HEK293 (cell line): ENCODE measurements at regions not wholly inside any gene's neighbourhood (a gene's known extent, or its start where the extent isn't known, plus 50 kb on each side); places are given as distances from the start of the nearest gene placed in this dataset.

ENCODE experiments used
- KLF9 ChIP-seq: fragments of 450-650 bp; formaldehyde crosslinking; IDR thresholded peaks from 2 replicates; pipeline ENCODE4 v1.5.1; 2016; ENCODE audit warnings: missing biosample characterization, missing genetic modification characterization, low read depth
- REPIN1 ChIP-seq: fragments of 450-650 bp; formaldehyde crosslinking; IDR thresholded peaks from 2 replicates; pipeline ENCODE4 v1.5.1; 2017; ENCODE audit warnings: missing biosample characterization, missing genetic modification characterization, low read depth
- ZBTB1 ChIP-seq: fragments of 450-650 bp; formaldehyde crosslinking; IDR thresholded peaks from 2 replicates; pipeline ENCODE4 v1.5.1; 2016; ENCODE audit warnings: missing biosample characterization, missing genetic modification characterization
- ZFP37 ChIP-seq: fragments of 450-650 bp; formaldehyde crosslinking; IDR thresholded peaks from 2 replicates; pipeline ENCODE4 v1.5.1; 2016; ENCODE audit warnings: missing biosample characterization, missing genetic modification characterization
- ZNF121 ChIP-seq: fragments of 450-650 bp; formaldehyde crosslinking; IDR thresholded peaks from 2 replicates; pipeline ENCODE4 v1.5.1; 2016; ENCODE audit warnings: missing biosample characterization, missing genetic modification characterization
- ZNF23 ChIP-seq: fragments of 450-650 bp; formaldehyde crosslinking; IDR thresholded peaks from 2 replicates; pipeline ENCODE4 v1.5.1; 2016; ENCODE audit warnings: missing biosample characterization, missing genetic modification characterization, borderline replicate concordance
- ZNF24 ChIP-seq: fragments of 450-650 bp; formaldehyde crosslinking; IDR thresholded peaks from 2 replicates; pipeline ENCODE4 v1.5.1; 2016; ENCODE audit warnings: missing biosample characterization, missing genetic modification characterization
- ZNF416 ChIP-seq: fragments of 450-650 bp; formaldehyde crosslinking; IDR thresholded peaks from 2 replicates; pipeline ENCODE4 v1.5.1; 2016; ENCODE audit warnings: missing biosample characterization, missing genetic modification characterization
- ZNF610 ChIP-seq: fragments of 450-650 bp; formaldehyde crosslinking; IDR thresholded peaks from 2 replicates; pipeline ENCODE4 v1.5.1; 2016; ENCODE audit warnings: missing biosample characterization, missing genetic modification characterization, borderline replicate concordance
- ZNF777 ChIP-seq: fragments of 450-650 bp; formaldehyde crosslinking; IDR thresholded peaks from 2 replicates; pipeline ENCODE4 v1.5.1; 2017; ENCODE audit warnings: missing biosample characterization, missing genetic modification characterization, borderline replicate concordance
- TF ChIP-seq, protein P1 (sequence below): fragments of 450-650 bp; formaldehyde crosslinking; IDR thresholded peaks from 2 replicates; pipeline ENCODE4 v1.5.1; 2016; ENCODE audit warnings: missing biosample characterization, missing genetic modification characterization
- TF ChIP-seq, protein P2 (sequence below): fragments of 450-650 bp; formaldehyde crosslinking; IDR thresholded peaks from 2 replicates; pipeline ENCODE4 v1.5.1; 2016; ENCODE audit warnings: missing biosample characterization, missing genetic modification characterization
- TF ChIP-seq, protein P3 (sequence below): fragments of 450-650 bp; formaldehyde crosslinking; IDR thresholded peaks from 2 replicates; pipeline ENCODE4 v1.5.1; 2016; ENCODE audit warnings: missing biosample characterization, missing genetic modification characterization
- TF ChIP-seq, protein P4 (sequence below): fragments of 450-650 bp; formaldehyde crosslinking; IDR thresholded peaks from 2 replicates; pipeline ENCODE4 v1.5.1; 2016; ENCODE audit warnings: missing biosample characterization, missing genetic modification characterization, low read depth

DNA sequence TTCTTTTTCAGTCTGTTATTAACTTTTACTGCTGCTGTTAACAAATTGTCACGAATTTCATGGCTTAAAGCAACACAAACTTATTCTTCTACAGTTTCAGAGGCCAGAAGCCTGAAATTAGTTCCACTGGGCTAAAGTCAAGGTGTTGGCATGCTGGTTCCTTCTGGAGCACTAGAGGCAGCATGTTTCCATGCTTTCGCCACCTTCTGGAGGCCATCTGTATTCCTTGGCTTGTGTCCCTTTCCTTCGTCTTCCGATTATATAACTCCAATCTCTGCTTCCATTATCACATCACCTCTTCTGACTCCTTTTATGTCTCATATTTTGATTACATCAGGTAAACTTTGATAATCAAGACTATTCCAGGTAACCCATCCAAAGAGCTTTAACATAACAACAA lies 1742.1 kb downstream of the BRINP3 start:
- TF ChIP-seq, protein P1, sequence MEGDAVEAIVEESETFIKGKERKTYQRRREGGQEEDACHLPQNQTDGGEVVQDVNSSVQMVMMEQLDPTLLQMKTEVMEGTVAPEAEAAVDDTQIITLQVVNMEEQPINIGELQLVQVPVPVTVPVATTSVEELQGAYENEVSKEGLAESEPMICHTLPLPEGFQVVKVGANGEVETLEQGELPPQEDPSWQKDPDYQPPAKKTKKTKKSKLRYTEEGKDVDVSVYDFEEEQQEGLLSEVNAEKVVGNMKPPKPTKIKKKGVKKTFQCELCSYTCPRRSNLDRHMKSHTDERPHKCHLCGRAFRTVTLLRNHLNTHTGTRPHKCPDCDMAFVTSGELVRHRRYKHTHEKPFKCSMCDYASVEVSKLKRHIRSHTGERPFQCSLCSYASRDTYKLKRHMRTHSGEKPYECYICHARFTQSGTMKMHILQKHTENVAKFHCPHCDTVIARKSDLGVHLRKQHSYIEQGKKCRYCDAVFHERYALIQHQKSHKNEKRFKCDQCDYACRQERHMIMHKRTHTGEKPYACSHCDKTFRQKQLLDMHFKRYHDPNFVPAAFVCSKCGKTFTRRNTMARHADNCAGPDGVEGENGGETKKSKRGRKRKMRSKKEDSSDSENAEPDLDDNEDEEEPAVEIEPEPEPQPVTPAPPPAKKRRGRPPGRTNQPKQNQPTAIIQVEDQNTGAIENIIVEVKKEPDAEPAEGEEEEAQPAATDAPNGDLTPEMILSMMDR (tag by site-specific recombination), result no peak
- TF ChIP-seq, protein P2, sequence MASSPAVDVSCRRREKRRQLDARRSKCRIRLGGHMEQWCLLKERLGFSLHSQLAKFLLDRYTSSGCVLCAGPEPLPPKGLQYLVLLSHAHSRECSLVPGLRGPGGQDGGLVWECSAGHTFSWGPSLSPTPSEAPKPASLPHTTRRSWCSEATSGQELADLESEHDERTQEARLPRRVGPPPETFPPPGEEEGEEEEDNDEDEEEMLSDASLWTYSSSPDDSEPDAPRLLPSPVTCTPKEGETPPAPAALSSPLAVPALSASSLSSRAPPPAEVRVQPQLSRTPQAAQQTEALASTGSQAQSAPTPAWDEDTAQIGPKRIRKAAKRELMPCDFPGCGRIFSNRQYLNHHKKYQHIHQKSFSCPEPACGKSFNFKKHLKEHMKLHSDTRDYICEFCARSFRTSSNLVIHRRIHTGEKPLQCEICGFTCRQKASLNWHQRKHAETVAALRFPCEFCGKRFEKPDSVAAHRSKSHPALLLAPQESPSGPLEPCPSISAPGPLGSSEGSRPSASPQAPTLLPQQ, result no peak
- TF ChIP-seq ZNF416, result no peak
- TF ChIP-seq ZNF24, result no peak
- TF ChIP-seq ZFP37 (tag by site-specific recombination), result no peak
- no peak for TF ChIP-seq KLF9 (tag by site-specific recombination)
- TF ChIP-seq, protein P3, sequence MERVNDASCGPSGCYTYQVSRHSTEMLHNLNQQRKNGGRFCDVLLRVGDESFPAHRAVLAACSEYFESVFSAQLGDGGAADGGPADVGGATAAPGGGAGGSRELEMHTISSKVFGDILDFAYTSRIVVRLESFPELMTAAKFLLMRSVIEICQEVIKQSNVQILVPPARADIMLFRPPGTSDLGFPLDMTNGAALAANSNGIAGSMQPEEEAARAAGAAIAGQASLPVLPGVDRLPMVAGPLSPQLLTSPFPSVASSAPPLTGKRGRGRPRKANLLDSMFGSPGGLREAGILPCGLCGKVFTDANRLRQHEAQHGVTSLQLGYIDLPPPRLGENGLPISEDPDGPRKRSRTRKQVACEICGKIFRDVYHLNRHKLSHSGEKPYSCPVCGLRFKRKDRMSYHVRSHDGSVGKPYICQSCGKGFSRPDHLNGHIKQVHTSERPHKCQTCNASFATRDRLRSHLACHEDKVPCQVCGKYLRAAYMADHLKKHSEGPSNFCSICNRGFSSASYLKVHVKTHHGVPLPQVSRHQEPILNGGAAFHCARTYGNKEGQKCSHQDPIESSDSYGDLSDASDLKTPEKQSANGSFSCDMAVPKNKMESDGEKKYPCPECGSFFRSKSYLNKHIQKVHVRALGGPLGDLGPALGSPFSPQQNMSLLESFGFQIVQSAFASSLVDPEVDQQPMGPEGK (tag by site-specific recombination), result no peak
- no peak for TF ChIP-seq ZNF777 (tag by site-specific recombination)
- no peak for TF ChIP-seq ZNF23 (tag by site-specific recombination)
- TF ChIP-seq, protein P4, sequence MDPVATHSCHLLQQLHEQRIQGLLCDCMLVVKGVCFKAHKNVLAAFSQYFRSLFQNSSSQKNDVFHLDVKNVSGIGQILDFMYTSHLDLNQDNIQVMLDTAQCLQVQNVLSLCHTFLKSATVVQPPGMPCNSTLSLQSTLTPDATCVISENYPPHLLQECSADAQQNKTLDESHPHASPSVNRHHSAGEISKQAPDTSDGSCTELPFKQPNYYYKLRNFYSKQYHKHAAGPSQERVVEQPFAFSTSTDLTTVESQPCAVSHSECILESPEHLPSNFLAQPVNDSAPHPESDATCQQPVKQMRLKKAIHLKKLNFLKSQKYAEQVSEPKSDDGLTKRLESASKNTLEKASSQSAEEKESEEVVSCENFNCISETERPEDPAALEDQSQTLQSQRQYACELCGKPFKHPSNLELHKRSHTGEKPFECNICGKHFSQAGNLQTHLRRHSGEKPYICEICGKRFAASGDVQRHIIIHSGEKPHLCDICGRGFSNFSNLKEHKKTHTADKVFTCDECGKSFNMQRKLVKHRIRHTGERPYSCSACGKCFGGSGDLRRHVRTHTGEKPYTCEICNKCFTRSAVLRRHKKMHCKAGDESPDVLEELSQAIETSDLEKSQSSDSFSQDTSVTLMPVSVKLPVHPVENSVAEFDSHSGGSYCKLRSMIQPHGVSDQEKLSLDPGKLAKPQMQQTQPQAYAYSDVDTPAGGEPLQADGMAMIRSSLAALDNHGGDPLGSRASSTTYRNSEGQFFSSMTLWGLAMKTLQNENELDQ (tag by site-specific recombination), result no peak
- no peak for TF ChIP-seq ZNF121 (tag by site-specific recombination)
- no peak for TF ChIP-seq ZNF610 (tag by site-specific recombination)
- TF ChIP-seq ZBTB1, result no peak
- no peak for TF ChIP-seq REPIN1 (tag by site-specific recombination)
